ENCODE measurements at regions not wholly inside any gene's neighbourhood (a gene's known extent, or its start where the extent isn't known, plus 50 kb on each side); places are given as distances from the start of the nearest gene placed in this dataset.

DNA sequence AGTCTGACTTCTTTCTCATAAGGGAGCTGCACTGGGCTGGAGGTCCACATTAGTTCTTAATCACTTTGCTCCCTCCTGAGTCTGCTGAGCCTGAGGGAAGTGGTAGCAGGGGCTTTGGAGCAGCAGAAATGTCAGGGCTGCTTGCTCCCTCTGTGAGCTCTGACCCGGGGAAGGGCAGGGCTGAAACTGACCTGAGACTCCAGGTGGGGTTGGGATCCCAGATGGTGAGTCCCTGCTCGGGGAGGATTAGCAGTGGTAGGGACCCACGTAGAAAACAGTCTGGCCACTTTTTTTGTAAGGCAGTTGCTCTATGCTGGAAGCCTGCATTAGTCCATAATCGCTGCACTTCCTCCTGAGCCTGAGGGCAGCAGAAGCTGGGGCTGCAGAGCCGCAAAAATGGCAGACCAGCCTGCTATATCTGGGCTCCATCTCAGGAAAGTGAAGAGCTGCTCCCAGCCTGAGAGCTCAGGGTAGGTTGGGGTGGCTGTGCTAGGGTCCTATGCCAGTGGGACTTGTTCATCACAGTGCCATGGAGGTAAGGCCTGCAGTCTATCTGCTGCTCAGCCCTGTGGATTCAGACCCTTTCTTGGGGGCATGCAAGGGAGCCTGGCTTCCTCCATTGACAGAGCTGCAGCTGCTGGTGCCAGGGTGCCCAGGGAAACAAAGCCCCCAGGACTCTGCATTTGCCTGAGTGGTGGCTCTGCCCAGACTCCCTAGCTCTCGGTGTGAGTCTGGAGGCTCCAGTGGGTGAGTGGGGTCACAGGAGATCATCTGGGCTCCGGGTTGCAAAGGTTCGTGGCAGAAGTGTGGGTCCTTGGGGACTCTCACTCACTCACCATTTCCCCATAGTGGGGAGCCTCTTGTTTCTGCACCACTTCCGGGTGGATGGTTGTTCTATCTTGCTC lies 854.3 kb downstream of the LUZP2 start:
- Mint-ChIP-seq H3K9me3 (peaks cover 5% of the 10 kb centered on the region), H3K36me3 (no peaks in the 10 kb centered on the region)
- no peak for DNase-seq (ENCODE audit: extremely low spot score, unreplicated experiment)

DNA sequence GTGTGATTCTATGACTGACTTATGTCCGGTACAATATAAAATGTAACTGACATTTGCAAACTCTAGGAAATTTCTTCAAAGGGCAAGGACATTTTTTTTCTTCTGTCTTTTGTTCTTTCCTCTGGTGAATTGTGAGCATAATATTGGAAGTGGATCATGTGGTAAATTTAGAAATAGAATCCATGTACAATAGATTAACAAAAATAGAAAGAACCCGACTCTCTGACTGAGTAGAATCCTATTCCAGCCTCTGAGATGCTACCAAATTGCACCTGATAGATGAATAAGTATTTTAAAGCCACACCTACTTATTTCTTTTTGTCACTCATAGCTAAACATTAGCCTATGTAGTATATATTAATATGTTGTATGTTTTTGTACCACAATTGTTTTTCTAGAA lies 860.3 kb downstream of the LUZP2 start:
- TF ChIP-seq, protein P1, sequence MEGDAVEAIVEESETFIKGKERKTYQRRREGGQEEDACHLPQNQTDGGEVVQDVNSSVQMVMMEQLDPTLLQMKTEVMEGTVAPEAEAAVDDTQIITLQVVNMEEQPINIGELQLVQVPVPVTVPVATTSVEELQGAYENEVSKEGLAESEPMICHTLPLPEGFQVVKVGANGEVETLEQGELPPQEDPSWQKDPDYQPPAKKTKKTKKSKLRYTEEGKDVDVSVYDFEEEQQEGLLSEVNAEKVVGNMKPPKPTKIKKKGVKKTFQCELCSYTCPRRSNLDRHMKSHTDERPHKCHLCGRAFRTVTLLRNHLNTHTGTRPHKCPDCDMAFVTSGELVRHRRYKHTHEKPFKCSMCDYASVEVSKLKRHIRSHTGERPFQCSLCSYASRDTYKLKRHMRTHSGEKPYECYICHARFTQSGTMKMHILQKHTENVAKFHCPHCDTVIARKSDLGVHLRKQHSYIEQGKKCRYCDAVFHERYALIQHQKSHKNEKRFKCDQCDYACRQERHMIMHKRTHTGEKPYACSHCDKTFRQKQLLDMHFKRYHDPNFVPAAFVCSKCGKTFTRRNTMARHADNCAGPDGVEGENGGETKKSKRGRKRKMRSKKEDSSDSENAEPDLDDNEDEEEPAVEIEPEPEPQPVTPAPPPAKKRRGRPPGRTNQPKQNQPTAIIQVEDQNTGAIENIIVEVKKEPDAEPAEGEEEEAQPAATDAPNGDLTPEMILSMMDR (conservative IDR thresholded peaks at IDR 0.05) = no peak
- H3K9me3 Mint-ChIP-seq = no peaks in the 10 kb centered on the region
- DNase-seq (ENCODE audit: extremely low spot score, unreplicated experiment) = no peak
- H3K4me3 Mint-ChIP-seq = no peak overlapping the region
- H3K36me3 Mint-ChIP-seq = no peaks in the 10 kb centered on the region
- H3K27me3 Mint-ChIP-seq = no peaks in the 10 kb centered on the region
- H3K4me1 Mint-ChIP-seq (ENCODE audit: unreplicated experiment) = no peaks in the 10 kb centered on the region
- H3K27ac Mint-ChIP-seq = no peak overlapping the region

More for the DNA sequence above, 854.3 kb downstream of the LUZP2 start:
- Mint-ChIP-seq H3K4me3 (no peak overlapping the region), H3K4me1 (ENCODE audit: unreplicated experiment) (no peaks in the 10 kb centered on the region), H3K27ac (no peak overlapping the region), H3K27me3 (no peaks in the 10 kb centered on the region)
- TF ChIP-seq, protein P1 (conservative IDR thresholded peaks at IDR 0.05) = no peak

DNA sequence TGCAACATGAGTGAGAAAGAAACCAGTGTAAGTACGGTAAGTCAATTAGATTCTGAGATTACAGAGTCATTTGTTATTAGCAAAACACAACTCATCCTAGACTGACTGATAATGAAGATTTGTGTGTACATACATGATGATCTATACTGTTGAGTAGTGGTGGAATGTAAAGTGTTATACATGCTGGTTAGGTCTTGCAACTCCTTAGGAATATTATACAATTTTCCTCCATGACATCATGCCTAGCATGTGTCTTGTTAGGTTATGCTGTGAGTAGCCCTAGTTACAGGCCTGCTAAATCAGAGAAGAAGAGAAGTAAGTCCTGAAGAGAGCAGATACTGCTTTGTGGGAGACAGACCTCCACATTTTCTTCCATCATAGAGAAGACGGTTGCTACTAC lies 880.6 kb downstream of the LUZP2 start:
- Mint-ChIP-seq H3K9me3 (peaks cover 3% of the 10 kb centered on the region), H3K36me3 (no peaks in the 10 kb centered on the region), H3K4me1 (ENCODE audit: unreplicated experiment) (no peaks in the 10 kb centered on the region), H3K4me3 (no peak overlapping the region), H3K27me3 (no peaks in the 10 kb centered on the region), H3K27ac (no peak overlapping the region)
- DNase-seq (ENCODE audit: extremely low spot score, unreplicated experiment) = no peak
- TF ChIP-seq, protein P1 (conservative IDR thresholded peaks at IDR 0.05) = no peak

DNA sequence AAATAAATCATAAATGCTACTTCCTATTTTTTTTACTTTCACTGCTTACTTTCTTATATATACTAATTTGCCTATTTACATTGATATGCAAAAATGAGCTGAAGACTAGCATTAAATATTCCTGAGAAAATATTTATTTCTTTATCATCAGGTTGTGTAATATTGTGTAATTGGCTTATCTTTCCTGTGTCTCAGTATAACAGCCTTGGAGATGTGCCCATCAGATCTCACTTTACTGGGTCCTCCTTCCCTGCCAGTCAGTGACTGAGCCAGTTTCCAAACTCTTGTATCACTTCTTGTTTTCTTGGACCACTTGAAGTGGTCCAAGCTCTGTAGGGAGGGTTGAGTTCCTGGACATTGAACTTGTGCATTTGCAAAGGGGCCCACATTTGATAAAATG lies 900.0 kb downstream of the LUZP2 start:
- TF ChIP-seq, protein P1 (conservative IDR thresholded peaks at IDR 0.05) = no peak
- Mint-ChIP-seq H3K36me3 (no peaks in the 10 kb centered on the region), H3K9me3 (no peaks in the 10 kb centered on the region), H3K27ac (no peak overlapping the region), H3K4me3 (no peak overlapping the region), H3K4me1 (ENCODE audit: unreplicated experiment) (no peaks in the 10 kb centered on the region), H3K27me3 (no peaks in the 10 kb centered on the region)
- DNase-seq (ENCODE audit: extremely low spot score, unreplicated experiment) = no peak

DNA sequence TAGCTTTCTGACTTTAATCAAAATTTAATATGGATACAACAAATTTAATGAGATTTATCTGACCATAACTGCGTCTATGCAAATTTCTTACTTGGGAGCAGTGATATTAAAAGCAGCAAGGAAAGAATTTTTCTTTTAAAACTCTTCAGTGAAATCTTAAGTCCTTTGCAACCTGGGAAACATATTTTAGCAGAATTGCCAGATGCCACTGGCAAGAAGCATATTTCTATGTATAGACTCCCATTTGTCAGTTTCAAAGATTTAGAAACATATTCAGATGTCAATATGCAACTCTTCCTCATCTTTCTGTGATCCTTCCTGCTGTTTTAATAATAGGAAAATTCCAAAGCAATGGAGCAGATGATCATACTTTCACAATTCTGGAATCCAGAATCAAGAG lies 911.3 kb downstream of the LUZP2 start:
- Mint-ChIP-seq H3K36me3 (no peaks in the 10 kb centered on the region), H3K27me3 (no peaks in the 10 kb centered on the region), H3K4me1 (ENCODE audit: unreplicated experiment) (no peaks in the 10 kb centered on the region), H3K9me3 (no peaks in the 10 kb centered on the region), H3K27ac (no peak overlapping the region), H3K4me3 (no peak overlapping the region)
- TF ChIP-seq, protein P1 (conservative IDR thresholded peaks at IDR 0.05) = no peak
- no peak for DNase-seq (ENCODE audit: extremely low spot score, unreplicated experiment)

Data from type B pancreatic cell (in vitro differentiated cells).